CD4-positive, alpha-beta T cell treated with Interferon alpha-2 for 1 hour (primary cell): ENCODE measurements at regions not wholly inside any gene's neighbourhood (a gene's known extent, or its start where the extent isn't known, plus 50 kb on each side); places are given as distances from the start of the nearest gene placed in this dataset.
A peak's percentile ranks its signal among the peaks of the same experiment; 100 is the strongest.

Experiments used
- DNase-seq, 2 donors: peaks; one replicate each; pipeline ENCODE4 v3.0.0-alpha.2; 2020 to 2022

GRCh38 chr3:13207975-13208705 is 134.9 kb upstream of the IQSEC1 start:
- no peak for DNase-seq

GRCh38 chr3:13207578-13207922 is 134.3 kb upstream of the IQSEC1 start:
- no peak for DNase-seq

- no peak for DNase-seq
Measured at GRCh38 chr3:13206799-13207577, 133.8 kb upstream of the IQSEC1 start.

GRCh38 chr3:13205567-13206143 is 132.4 kb upstream of the IQSEC1 start:
- DNase-seq: no peak

- no peak for DNase-seq
Measured at GRCh38 chr3:13204177-13204581, 130.9 kb upstream of the IQSEC1 start.

- no peak for DNase-seq
Measured at GRCh38 chr3:13203398-13204176, 130.4 kb upstream of the IQSEC1 start.

GRCh38 chr3:13202744-13203397 is 129.6 kb upstream of the IQSEC1 start:
- no peak for DNase-seq

GRCh38 chr3:13201851-13202250 is 128.6 kb upstream of the IQSEC1 start:
- DNase-seq: no peak

- DNase-seq: peak in 1 of 2 donors; percentile 7
Measured at GRCh38 chr3:13200946-13201345, 127.7 kb upstream of the IQSEC1 start.

GRCh38 chr3:13200465-13200864 is 127.2 kb upstream of the IQSEC1 start:
- no peak for DNase-seq

- no peak for DNase-seq
Measured at GRCh38 chr3:13199899-13200451, 126.7 kb upstream of the IQSEC1 start.

- no peak for DNase-seq
Measured at GRCh38 chr3:13199006-13199776, 126.0 kb upstream of the IQSEC1 start.

- no peak for DNase-seq
Measured at GRCh38 chr3:13198264-13198879, 125.1 kb upstream of the IQSEC1 start.

GRCh38 chr3:13197795-13198194 is 124.6 kb upstream of the IQSEC1 start:
- no peak for DNase-seq

GRCh38 chr3:13197281-13197680 is 124.1 kb upstream of the IQSEC1 start:
- no peak for DNase-seq

GRCh38 chr3:13195374-13195773 is 122.1 kb upstream of the IQSEC1 start:
- DNase-seq: no peak

GRCh38 chr3:13194285-13195209 is 121.3 kb upstream of the IQSEC1 start:
- DNase-seq: no peak

GRCh38 chr3:13193320-13194284 is 120.4 kb upstream of the IQSEC1 start:
- no peak for DNase-seq
